ENCODE measurements at regions not wholly inside any gene's neighbourhood (a gene's known extent, or its start where the extent isn't known, plus 50 kb on each side); places are given as distances from the start of the nearest gene placed in this dataset.

GRCh38 chr2:236405357-236405756, 141.2 kb upstream of the ASB18 start:
- H3K27me3 ChIP-seq (ENCODE audit: insufficient read depth, low read depth, severe bottlenecking), result peaks cover 65% of the 10 kb centered on the region
- no peak for TF ChIP-seq CTCF (IDR thresholded peaks at IDR 0.05; ENCODE audit: low read depth, low read length)
- DNase-seq, result no peak

GRCh38 chr2:236408090-236408489, 143.9 kb upstream of the ASB18 start:
- no peak for TF ChIP-seq CTCF (IDR thresholded peaks at IDR 0.05; ENCODE audit: low read depth, low read length)
- Histone ChIP-seq H3K27ac (no peak overlapping the region), H3K36me3 (no peaks in the 10 kb centered on the region), H3K27me3 (ENCODE audit: insufficient read depth, low read depth, severe bottlenecking) (peaks cover 49% of the 10 kb centered on the region), H3K4me3 (ENCODE audit: low read depth, low read length) (no peak overlapping the region), H3K9me3 (ENCODE audit: severe bottlenecking) (no peaks in the 10 kb centered on the region)
- no peak for DNase-seq

More at GRCh38 chr2:236405357-236405756, 141.2 kb upstream of the ASB18 start:
- H3K27ac ChIP-seq, result no peak overlapping the region
- H3K4me3 ChIP-seq (ENCODE audit: low read depth, low read length), result no peak overlapping the region
- no peaks in the 10 kb centered on the region for H3K36me3 ChIP-seq
- no peaks in the 10 kb centered on the region for H3K9me3 ChIP-seq (ENCODE audit: severe bottlenecking)

GRCh38 chr2:236408786-236409185, 144.6 kb upstream of the ASB18 start:
- H3K27ac ChIP-seq, result no peak overlapping the region
- H3K27me3 ChIP-seq (ENCODE audit: insufficient read depth, low read depth, severe bottlenecking), result peaks cover 48% of the 10 kb centered on the region
- no peak for TF ChIP-seq CTCF (IDR thresholded peaks at IDR 0.05; ENCODE audit: low read depth, low read length)
- no peak overlapping the region for H3K4me3 ChIP-seq (ENCODE audit: low read depth, low read length)
- DNase-seq, result no peak
- no peaks in the 10 kb centered on the region for H3K36me3 ChIP-seq
- H3K9me3 ChIP-seq (ENCODE audit: severe bottlenecking), result no peaks in the 10 kb centered on the region

GRCh38 chr2:236415684-236416444, 151.7 kb upstream of the ASB18 start:
- Histone ChIP-seq H3K27ac (no peak overlapping the region), H3K27me3 (ENCODE audit: insufficient read depth, low read depth, severe bottlenecking) (peaks cover 45% of the 10 kb centered on the region), H3K4me3 (ENCODE audit: low read depth, low read length) (no peak overlapping the region), H3K36me3 (no peaks in the 10 kb centered on the region), H3K9me3 (ENCODE audit: severe bottlenecking) (no peaks in the 10 kb centered on the region)
- DNase-seq, result no peak
- no peak for TF ChIP-seq CTCF (IDR thresholded peaks at IDR 0.05; ENCODE audit: low read depth, low read length)

- no peak overlapping the region for H3K27ac ChIP-seq
- H3K27me3 ChIP-seq (ENCODE audit: insufficient read depth, low read depth, severe bottlenecking), result peaks cover 45% of the 10 kb centered on the region
- DNase-seq, result no peak
- H3K9me3 ChIP-seq (ENCODE audit: severe bottlenecking), result no peaks in the 10 kb centered on the region
- no peak for TF ChIP-seq CTCF (IDR thresholded peaks at IDR 0.05; ENCODE audit: low read depth, low read length)
- no peak overlapping the region for H3K4me3 ChIP-seq (ENCODE audit: low read depth, low read length)
- no peaks in the 10 kb centered on the region for H3K36me3 ChIP-seq
Measured at GRCh38 chr2:236417150-236417549, 152.5 kb upstream of the ACKR3 start.

GRCh38 chr2:236430584-236430983, 139.0 kb upstream of the ACKR3 start:
- DNase-seq, result no peak
- no peaks in the 10 kb centered on the region for H3K9me3 ChIP-seq (ENCODE audit: severe bottlenecking)
- H3K27me3 ChIP-seq (ENCODE audit: insufficient read depth, low read depth, severe bottlenecking), result peaks cover 32% of the 10 kb centered on the region
- H3K4me3 ChIP-seq (ENCODE audit: low read depth, low read length), result no peak overlapping the region
- no peak for TF ChIP-seq CTCF (IDR thresholded peaks at IDR 0.05; ENCODE audit: low read depth, low read length)
- H3K27ac ChIP-seq, result no peak overlapping the region
- no peaks in the 10 kb centered on the region for H3K36me3 ChIP-seq

Measured in WERI-Rb-1 (cell line).